GM10248 (cell line): ENCODE measurements at regions not wholly inside any gene's neighbourhood (a gene's known extent, or its start where the extent isn't known, plus 50 kb on each side); places are given as distances from the start of the nearest gene placed in this dataset.

Source experiments
- CTCF ChIA-PET: fragments of 300-600 bp; sonication (Branson Sonifier 250); formaldehyde crosslinking; extraction: SDS; loops from one replicate; lab custom pipeline; 2021; ENCODE audit warnings: antibody characterized with exemption; lab: Yijun Ruan, JAX
- POLR2A ChIA-PET: fragments of 350-650 bp; sonication (Branson Sonifier 250); formaldehyde crosslinking; extraction: SDS; loops from one replicate; lab custom pipeline; 2020; ENCODE audit warnings: antibody characterized with exemption; lab: Yijun Ruan, JAX
- DNase-seq: peaks from one replicate; pipeline ENCODE4 v3.0.0; 2012; ENCODE audit errors: extremely low spot score
- CTCF ChIP-seq: IDR thresholded peaks from 2 replicates; pipeline ENCODE4 v1.5.1; 2012; ENCODE audit warnings: mild to moderate bottlenecking, low read depth; ENCODE audit errors: extremely low read depth, missing control alignments, control extremely low read depth

DNA sequence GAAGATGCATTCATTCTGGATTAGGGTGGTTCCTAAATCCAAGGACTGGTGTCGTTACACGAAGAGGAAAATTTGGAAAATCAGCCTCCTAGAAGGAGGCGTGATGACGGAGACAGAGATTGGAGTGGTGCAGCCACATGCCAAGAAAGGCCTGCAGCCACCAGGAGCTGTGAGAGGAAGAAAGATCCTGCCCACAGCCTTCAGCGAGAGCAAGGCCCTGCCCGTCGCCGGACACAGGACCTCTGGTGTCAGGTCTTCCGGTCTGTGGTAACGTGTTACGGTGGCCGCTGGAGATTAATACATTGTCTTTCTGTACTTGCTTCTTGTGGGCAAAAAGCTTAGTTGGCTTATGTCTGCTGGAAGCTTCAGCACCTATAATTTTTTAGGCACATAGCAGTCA, 1045.8 kb downstream of the BRD1 start:
- no peak for TF ChIP-seq CTCF
- POLR2A ChIA-PET = no interaction called here
- no peak for DNase-seq
- CTCF ChIA-PET = no interaction called here

DNA sequence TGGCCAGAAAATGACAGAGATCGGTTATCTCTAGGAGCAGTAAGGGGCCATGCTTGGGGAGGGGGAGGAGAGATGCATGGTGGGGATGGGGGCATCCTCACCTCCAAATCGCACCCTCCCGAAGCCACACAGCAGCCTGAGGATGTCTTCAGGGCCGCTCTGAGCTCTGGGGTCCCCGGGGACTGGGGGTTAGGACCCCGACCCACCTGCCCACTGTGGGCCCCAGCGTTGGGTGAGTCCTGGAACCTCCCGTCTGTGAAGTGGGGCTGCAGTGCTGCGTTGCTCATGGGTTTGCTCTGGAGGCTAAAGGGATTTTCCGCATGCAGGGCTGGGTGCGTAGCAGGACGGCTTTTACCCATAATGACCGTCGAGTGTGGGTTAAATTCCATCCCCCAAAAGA, 1046.3 kb downstream of the BRD1 start:
- no peak for DNase-seq
- ChIA-PET CTCF (no interaction called here), POLR2A (no interaction called here)
- no peak for TF ChIP-seq CTCF

GRCh38 chr22:48780597-48781277, 1046.9 kb downstream of the BRD1 start:
- CTCF ChIA-PET = no interaction called here
- TF ChIP-seq CTCF = no peak
- no peak for DNase-seq
- POLR2A ChIA-PET = no interaction called here

- no peak for TF ChIP-seq CTCF
- DNase-seq = no peak
- ChIA-PET POLR2A (no interaction called here), CTCF (no interaction called here)
Measured at GRCh38 chr22:48779661-48780596, 1047.7 kb downstream of the BRD1 start.

- ChIA-PET CTCF (no interaction called here), POLR2A (no interaction called here)
- DNase-seq = no peak
- no peak for TF ChIP-seq CTCF
Measured at GRCh38 chr22:48779211-48779643, 1048.4 kb downstream of the BRD1 start.

GRCh38 chr22:48778308-48779195, 1049.1 kb downstream of the BRD1 start:
- ChIA-PET CTCF (no interaction called here), POLR2A (no interaction called here)
- no peak for TF ChIP-seq CTCF
- DNase-seq = no peak
